Stomach (tissue), 4 donors: ENCODE measurements at regions not wholly inside any gene's neighbourhood (a gene's known extent, or its start where the extent isn't known, plus 50 kb on each side); places are given as distances from the start of the nearest gene placed in this dataset.

Source experiments
- CTCF ChIP-seq, 7 experiments: fragments of 450-650 bp in 4 of 7; fragments of 200-600 bp in 3 of 7; sonication (generic) in 3 of 7; IDR thresholded peaks; one replicate each; pipeline ENCODE4 v1.5.1; 2016 to 2019; ENCODE audit warnings: antibody characterized with exemption in 7 of 7, control low read depth in 2 of 7, mild to moderate bottlenecking in 1 of 7
- POLR2A ChIP-seq, 4 donors: fragments of 450-650 bp; IDR thresholded peaks; one replicate each; pipeline ENCODE4 v1.6.1; 2016; ENCODE audit warnings: antibody characterized with exemption in 4 of 4, control low read depth in 2 of 4, mild to moderate bottlenecking in 1 of 4, moderate library complexity in 1 of 4

DNA sequence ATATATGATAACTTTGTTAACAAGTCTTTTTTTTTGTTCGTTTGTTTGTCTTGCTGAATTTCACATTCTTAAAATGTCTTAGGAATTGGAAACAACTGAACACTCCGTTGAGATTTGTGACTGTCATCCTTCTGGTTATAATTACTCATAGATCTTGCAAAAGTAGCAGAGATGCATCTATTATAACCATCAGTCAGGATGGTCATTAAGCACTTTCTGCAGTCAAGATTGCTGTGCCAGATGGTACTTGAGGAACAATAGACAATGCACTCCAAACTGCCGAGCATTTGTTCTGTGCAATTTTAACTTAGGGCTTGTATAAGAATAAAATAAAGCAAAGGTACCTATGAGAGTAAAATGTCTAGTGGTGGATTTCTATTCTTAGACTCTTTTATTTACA lies 710.1 kb upstream of the KCND2 start:
- TF ChIP-seq CTCF (IDR thresholded peaks at IDR 0.05) (no peak), POLR2A (IDR thresholded peaks at IDR 0.05) (no peak)
